AG09319 (cell line): ENCODE measurements at regions not wholly inside any gene's neighbourhood (a gene's known extent, or its start where the extent isn't known, plus 50 kb on each side); places are given as distances from the start of the nearest gene placed in this dataset.

Source experiments
- DNase-seq: peaks from one replicate; pipeline ENCODE4 v3.0.0-alpha.2; 2010; ENCODE audit warnings: low read depth; ENCODE audit errors: extremely low read depth
- TF ChIP-seq, protein P1 (sequence below): IDR thresholded peaks from 2 replicates; pipeline ENCODE4 v1.5.1; 2011; ENCODE audit warnings: low read depth, mild to moderate bottlenecking, inconsistent platforms, low read length, moderate library complexity

DNA sequence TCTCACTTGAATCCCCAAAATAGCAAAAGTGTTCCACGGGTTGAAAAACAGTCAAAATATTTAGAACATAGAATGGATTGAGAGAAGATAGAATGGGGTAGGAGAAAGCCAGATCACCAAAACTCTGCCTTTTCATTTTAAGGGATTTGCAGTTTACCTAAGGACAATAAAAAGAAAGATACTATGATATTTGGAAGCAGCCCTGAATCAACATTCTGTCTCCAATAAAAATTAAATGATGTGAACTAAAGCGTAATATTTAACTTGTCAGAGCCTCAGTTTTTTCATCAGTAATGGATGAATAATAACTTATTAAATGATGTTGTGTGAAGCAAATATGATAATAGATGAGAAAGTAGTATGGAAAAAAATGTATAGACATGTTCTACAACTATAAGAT, 100.2 kb upstream of the REG3G start:
- no peak for DNase-seq
- TF ChIP-seq, protein P1, sequence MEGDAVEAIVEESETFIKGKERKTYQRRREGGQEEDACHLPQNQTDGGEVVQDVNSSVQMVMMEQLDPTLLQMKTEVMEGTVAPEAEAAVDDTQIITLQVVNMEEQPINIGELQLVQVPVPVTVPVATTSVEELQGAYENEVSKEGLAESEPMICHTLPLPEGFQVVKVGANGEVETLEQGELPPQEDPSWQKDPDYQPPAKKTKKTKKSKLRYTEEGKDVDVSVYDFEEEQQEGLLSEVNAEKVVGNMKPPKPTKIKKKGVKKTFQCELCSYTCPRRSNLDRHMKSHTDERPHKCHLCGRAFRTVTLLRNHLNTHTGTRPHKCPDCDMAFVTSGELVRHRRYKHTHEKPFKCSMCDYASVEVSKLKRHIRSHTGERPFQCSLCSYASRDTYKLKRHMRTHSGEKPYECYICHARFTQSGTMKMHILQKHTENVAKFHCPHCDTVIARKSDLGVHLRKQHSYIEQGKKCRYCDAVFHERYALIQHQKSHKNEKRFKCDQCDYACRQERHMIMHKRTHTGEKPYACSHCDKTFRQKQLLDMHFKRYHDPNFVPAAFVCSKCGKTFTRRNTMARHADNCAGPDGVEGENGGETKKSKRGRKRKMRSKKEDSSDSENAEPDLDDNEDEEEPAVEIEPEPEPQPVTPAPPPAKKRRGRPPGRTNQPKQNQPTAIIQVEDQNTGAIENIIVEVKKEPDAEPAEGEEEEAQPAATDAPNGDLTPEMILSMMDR: no peak

- no peak for DNase-seq
Observed at GRCh38 chr2:78928502-78928901, 97.0 kb upstream of the REG3G start.

GRCh38 chr2:78940998-78941397, 84.5 kb upstream of the REG3G start:
- TF ChIP-seq, protein P1: no peak
- no peak for DNase-seq

More at GRCh38 chr2:78928502-78928901, 97.0 kb upstream of the REG3G start:
- TF ChIP-seq, protein P1: no peak

- TF ChIP-seq, protein P1: no peak
- no peak for DNase-seq
Observed at GRCh38 chr2:78941751-78942150, 83.8 kb upstream of the REG3G start.

GRCh38 chr2:78963881-78964280, 61.6 kb upstream of the REG3G start:
- TF ChIP-seq, protein P1: no peak

GRCh38 chr2:78967294-78967693, 58.2 kb upstream of the REG3G start:
- TF ChIP-seq, protein P1: no peak
- no peak for DNase-seq

More at GRCh38 chr2:78963881-78964280, 61.6 kb upstream of the REG3G start:
- DNase-seq: no peak

DNA sequence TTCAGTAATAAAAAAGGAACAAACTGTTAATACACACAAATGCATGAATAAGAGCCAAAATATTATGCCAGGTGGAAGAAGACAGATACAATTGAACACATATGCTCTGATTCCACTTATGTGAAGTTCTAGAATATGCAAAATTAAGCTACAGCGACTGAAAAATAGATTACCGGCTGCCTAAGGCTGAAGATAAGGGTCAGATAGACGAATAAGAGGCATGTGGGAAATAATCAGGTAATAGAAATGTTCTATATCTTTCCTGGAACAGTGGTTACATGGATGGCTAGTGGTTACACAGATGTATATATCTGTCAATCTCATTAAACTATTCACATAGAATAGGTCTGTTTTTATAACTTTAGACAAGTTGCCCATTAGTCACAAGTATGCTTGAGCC, 51.9 kb upstream of the REG3G start:
- DNase-seq: no peak
- TF ChIP-seq, protein P1: no peak
